Ovary (tissue), 3 donors: ENCODE measurements at regions not wholly inside any gene's neighbourhood (a gene's known extent, or its start where the extent isn't known, plus 50 kb on each side); places are given as distances from the start of the nearest gene placed in this dataset.

ENCODE experiments used
- CTCF ChIP-seq, 3 donors: fragments of 450-650 bp in 2 of 3; fragments of 200-600 bp in 1 of 3; IDR thresholded peaks; one replicate each; pipeline versions ENCODE4 v1.5.1 to v1.8.0; 2016 to 2022; ENCODE audit warnings: antibody characterized with exemption in 3 of 3, mild to moderate bottlenecking in 1 of 3
- EP300 ChIP-seq: sonication (generic); formaldehyde crosslinking; IDR thresholded peaks from one replicate; pipeline ENCODE4 v1.6.1; 2017; ENCODE audit warnings: antibody characterized with exemption
- POLR2A ChIP-seq: fragments of 450-650 bp; IDR thresholded peaks from one replicate; pipeline ENCODE4 v1.6.1; 2017; ENCODE audit warnings: antibody characterized with exemption, mild to moderate bottlenecking, moderate library complexity
- donor health status: DM: no; HTN: no; CAD: no.

- TF ChIP-seq CTCF (IDR thresholded peaks at IDR 0.05) (no peak), POLR2A (no peak), EP300 (no peak)
Observed at GRCh38 chr2:47251404-47251675, 75.0 kb upstream of the CALM2 start.
